ENCODE measurements at regions not wholly inside any gene's neighbourhood (a gene's known extent, or its start where the extent isn't known, plus 50 kb on each side); places are given as distances from the start of the nearest gene placed in this dataset.

DNA sequence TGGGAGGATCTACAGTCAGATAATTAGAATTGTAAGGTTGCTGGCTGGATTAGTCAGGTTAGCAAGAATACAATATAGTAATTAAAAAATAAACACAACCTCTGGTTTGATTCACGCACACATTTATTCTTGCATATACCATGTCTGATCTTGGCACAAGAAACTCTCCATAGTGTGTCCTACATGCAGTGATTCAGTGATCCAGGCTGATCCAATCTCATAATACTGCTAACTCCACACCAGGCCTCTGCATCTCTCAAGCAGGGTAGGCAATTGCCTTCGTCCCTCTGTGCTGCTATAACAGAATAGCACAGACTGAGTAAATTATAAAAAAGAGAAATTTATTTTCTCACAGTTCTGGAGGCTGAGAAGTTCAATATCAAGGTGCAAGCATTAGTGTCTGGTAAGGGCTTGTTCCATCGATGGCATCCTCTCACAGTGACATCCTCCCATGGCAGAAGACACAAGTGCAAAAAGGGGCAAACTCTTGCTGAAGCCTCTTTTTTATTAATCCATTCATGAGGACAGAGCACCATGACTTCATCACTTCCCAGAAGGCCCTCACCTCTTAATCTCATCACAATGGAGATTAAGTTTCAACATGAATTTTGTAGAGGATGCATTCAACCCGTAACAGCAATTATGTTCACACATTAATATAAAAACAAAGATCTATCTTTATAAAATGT, 741.0 kb upstream of the NCAM2 start:
- DNase-seq (ENCODE audit: extremely low read depth, low read depth) = no peak
- TF ChIP-seq, protein P1, sequence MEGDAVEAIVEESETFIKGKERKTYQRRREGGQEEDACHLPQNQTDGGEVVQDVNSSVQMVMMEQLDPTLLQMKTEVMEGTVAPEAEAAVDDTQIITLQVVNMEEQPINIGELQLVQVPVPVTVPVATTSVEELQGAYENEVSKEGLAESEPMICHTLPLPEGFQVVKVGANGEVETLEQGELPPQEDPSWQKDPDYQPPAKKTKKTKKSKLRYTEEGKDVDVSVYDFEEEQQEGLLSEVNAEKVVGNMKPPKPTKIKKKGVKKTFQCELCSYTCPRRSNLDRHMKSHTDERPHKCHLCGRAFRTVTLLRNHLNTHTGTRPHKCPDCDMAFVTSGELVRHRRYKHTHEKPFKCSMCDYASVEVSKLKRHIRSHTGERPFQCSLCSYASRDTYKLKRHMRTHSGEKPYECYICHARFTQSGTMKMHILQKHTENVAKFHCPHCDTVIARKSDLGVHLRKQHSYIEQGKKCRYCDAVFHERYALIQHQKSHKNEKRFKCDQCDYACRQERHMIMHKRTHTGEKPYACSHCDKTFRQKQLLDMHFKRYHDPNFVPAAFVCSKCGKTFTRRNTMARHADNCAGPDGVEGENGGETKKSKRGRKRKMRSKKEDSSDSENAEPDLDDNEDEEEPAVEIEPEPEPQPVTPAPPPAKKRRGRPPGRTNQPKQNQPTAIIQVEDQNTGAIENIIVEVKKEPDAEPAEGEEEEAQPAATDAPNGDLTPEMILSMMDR (IDR thresholded peaks at IDR 0.05; ENCODE audit: low read depth, low read length) = no peak

DNA sequence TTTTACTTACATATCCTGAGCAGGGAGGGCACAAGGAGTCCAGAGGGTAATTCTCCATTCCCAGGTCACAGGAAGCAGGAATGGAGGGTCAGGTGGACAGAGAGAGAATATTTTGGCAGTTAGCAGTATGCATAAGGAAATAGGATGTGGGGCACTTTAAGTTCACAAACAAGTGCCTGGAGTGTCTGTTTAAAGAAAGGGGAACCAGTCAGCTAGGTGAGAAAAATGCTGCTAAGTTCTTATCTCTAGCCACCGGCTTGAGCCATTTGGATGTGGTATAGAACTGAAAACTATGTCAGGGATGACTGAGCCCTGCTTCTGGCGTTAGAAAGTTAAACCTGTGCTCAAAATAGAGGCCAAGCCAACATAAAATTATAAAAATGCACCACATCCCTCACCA, 739.7 kb upstream of the NCAM2 start:
- DNase-seq (ENCODE audit: extremely low read depth, low read depth) = no peak
- TF ChIP-seq, protein P1 (IDR thresholded peaks at IDR 0.05; ENCODE audit: low read depth, low read length) = no peak

DNA sequence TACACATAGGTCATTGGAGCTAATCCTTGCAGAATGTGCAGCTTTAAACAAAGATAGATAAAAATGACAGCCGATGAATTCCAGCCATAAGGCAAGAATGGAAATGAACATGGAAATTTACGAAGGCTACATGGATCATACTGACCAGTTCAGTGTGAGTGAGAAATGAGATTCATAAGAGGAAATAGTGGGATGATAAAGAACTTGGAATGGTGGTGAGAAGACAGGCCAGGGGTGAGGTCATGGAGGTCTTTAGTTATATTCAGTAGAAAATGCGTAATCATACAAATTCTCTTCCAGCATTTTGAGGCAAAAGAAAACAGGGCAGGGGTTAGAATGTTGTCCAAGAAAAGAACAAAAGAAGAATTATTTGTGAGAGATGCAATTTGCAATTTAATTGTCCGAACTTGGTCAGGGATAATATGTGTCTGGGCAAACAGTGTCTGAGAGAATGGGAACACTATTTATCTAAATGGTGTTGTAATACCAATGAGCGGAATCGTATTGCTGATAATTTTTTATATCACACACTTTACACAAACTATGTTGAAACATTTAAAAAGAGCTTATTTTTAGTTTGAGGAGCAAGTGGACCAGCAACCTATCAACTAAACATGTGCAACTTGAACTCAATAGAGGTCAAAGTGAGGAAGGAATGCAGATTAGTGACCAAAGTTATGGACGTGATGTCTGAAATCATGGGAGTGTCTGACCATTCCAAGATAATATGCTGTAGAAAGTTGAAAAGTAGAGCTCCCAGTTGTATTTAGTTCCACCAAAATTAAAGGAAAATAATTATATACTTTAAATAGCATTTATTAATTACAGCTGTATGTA, 739.0 kb upstream of the NCAM2 start:
- TF ChIP-seq, protein P1 (IDR thresholded peaks at IDR 0.05; ENCODE audit: low read depth, low read length) = no peak
- DNase-seq (ENCODE audit: extremely low read depth, low read depth) = no peak

DNA sequence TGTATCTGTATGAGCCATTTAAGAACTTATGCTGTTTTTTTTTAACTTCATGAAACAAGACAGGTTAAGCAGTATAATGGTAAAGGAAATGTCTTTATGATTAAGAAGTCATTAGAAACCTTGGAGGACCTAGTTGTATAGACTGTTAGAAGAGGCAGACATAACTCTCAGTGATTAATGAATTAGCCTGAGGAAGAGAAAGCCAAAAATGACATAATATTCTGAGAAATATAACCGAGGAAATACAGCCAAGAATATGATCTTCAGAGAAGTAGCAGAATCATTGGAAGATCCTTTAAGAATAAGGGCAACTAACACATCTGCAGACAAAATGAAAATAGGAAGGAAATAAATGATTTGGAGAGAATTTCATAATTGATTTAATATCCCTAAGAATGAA, 738.1 kb upstream of the NCAM2 start:
- TF ChIP-seq, protein P1 (IDR thresholded peaks at IDR 0.05; ENCODE audit: low read depth, low read length) = no peak
- no peak for DNase-seq (ENCODE audit: extremely low read depth, low read depth)

DNA sequence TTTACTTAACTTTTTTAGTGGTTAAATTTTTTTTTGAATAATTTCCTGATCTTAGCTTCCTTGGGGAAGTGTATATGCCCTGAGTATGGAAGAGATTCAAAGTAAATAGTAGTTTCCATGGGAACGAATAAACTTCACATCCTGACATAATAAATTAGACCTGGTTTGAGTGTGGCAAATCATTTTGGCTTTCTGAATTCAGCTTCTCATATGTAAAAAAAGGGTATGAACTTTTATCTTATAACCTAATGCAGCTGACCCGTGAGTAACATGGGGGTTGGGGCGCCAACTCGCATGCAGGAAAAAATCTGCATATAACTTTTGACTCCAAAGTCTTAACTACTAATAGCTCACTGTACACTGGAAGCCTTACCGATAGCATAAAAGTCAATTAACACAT, 736.8 kb upstream of the NCAM2 start:
- TF ChIP-seq, protein P1 (IDR thresholded peaks at IDR 0.05; ENCODE audit: low read depth, low read length) = no peak
- DNase-seq (ENCODE audit: extremely low read depth, low read depth) = no peak

DNA sequence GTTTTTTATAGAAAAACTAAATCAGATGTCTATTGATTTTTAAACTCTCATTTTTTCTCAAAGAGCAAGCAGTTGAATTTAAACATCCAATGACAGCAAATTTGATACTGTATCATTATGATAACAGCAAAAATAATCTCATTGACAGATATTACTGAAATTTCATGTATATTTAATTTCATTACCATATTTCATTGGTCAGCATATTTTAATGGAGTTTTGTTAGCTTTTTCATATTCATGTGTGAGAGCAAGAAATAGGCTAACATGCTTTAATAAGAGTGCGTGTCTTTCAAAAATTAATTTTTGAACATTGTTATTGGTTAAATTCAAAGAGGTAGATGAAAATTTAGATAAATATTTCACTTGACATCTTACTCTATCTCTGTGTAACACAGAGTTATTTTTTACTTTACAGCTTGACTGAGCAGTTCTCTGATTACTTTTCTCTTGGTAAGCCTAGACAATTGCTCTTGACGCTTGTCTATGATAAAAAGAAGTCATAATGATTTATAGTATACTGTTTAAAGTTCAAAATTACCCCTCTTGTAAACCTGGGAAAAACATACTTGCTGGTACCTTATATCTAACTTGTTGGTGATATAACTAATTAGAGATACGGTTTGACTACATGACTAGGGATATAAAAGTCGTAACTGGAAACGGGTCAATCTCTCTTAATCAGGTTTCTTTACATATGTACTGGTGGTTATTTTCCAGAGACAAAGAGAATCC, 732.3 kb upstream of the NCAM2 start:
- TF ChIP-seq, protein P1 (IDR thresholded peaks at IDR 0.05; ENCODE audit: low read depth, low read length) = no peak
- DNase-seq (ENCODE audit: extremely low read depth, low read depth) = no peak

DNA sequence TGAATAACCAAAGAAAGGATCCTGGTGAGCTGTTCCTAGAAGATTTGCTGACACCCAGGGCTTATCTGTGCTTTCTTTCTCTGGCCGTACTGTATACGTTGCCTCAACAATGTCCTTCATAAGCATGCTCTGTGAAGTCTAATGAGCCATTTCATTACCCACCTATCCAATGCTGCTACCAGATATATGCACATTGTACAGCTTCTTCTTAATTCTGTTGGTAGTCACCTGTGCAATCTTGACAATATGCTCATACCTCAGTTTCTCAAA, 731.8 kb upstream of the NCAM2 start:
- TF ChIP-seq, protein P1 (IDR thresholded peaks at IDR 0.05; ENCODE audit: low read depth, low read length) = no peak
- DNase-seq (ENCODE audit: extremely low read depth, low read depth) = no peak
